Central memory CD8-positive, alpha-beta T cell (primary cell): ENCODE measurements at regions not wholly inside any gene's neighbourhood (a gene's known extent, or its start where the extent isn't known, plus 50 kb on each side); places are given as distances from the start of the nearest gene placed in this dataset.
"Not testable (repeated sequence)": the region's sequence is repeated elsewhere in the genome, so short reads cannot be mapped to it uniquely, and the experiment has no call there.

Source experiments
- ATAC-seq: fragments of 150-1000 bp; cut with Tn5 transposase; replicated peaks from 2 replicates; pipeline ENCODE4 v1.10.0; 2022; ENCODE audit warnings: mild to moderate bottlenecking, moderate FRiP score, moderate number of reproducible peaks; ENCODE audit not compliant: poor library complexity, severe bottlenecking; ENCODE audit errors: extremely low read depth
- DNase-seq, 2 donors: peaks; one replicate each; pipeline ENCODE4 v3.0.0; 2021; ENCODE audit warnings: low spot score in 2 of 2
- H3K27ac Mint-ChIP-seq: one replicate; pipeline ENCODE4 v1.8.0; 2022; ENCODE audit warnings: low read depth, mild to moderate bottlenecking, moderate library complexity, mixed read lengths
- H3K27me3 Mint-ChIP-seq: one replicate; pipeline ENCODE4 v1.8.0; 2022; ENCODE audit warnings: mixed read lengths
- H3K36me3 Mint-ChIP-seq: one replicate; pipeline ENCODE4 v1.8.0; 2022; ENCODE audit warnings: mild to moderate bottlenecking, moderate library complexity, mixed read lengths; ENCODE audit not compliant: insufficient read depth
- H3K4me1 Mint-ChIP-seq: one replicate; pipeline ENCODE4 v1.8.0; 2022; ENCODE audit warnings: mixed read lengths
- H3K4me3 Mint-ChIP-seq: one replicate; pipeline ENCODE4 v1.8.0; 2022; ENCODE audit warnings: mild to moderate bottlenecking, moderate library complexity, mixed read lengths
- H3K9me3 Mint-ChIP-seq: one replicate; pipeline ENCODE4 v1.8.0; 2022; ENCODE audit warnings: mixed read lengths

- H3K4me1 Mint-ChIP-seq, DNase-seq, H3K4me3 Mint-ChIP-seq, H3K36me3 Mint-ChIP-seq, H3K27ac Mint-ChIP-seq, ATAC-seq: not testable (repeated sequence)
- Mint-ChIP-seq H3K27me3 (peaks cover 12% of the 10 kb centered on the region), H3K9me3 (peaks cover 13% of the 10 kb centered on the region)
Measured at GRCh38 chr18:56482813-56483212, 155.6 kb downstream of the TXNL1 start.

- H3K4me1 Mint-ChIP-seq: no peaks in the 10 kb centered on the region
- ATAC-seq: no peak
- no peak overlapping the region for H3K4me3 Mint-ChIP-seq
- H3K27ac Mint-ChIP-seq: no peak overlapping the region
- peaks cover 9% of the 10 kb centered on the region for H3K9me3 Mint-ChIP-seq
- peaks cover 4% of the 10 kb centered on the region for H3K27me3 Mint-ChIP-seq
- H3K36me3 Mint-ChIP-seq: no peaks in the 10 kb centered on the region
- no peak for DNase-seq
Measured at GRCh38 chr18:56481751-56482150, 156.6 kb downstream of the TXNL1 start.

GRCh38 chr18:56479841-56480240 is 158.6 kb downstream of the TXNL1 start:
- Mint-ChIP-seq H3K27ac (no peak overlapping the region), H3K36me3 (no peaks in the 10 kb centered on the region), H3K9me3 (peaks cover 3% of the 10 kb centered on the region), H3K27me3 (no peaks in the 10 kb centered on the region), H3K4me3 (no peak overlapping the region), H3K4me1 (no peaks in the 10 kb centered on the region)
- ATAC-seq (no peak), DNase-seq (no peak)

GRCh38 chr18:56475250-56475649 is 163.1 kb downstream of the TXNL1 start:
- DNase-seq (no peak), ATAC-seq (no peak)
- no peak overlapping the region for H3K27ac Mint-ChIP-seq
- no peaks in the 10 kb centered on the region for H3K27me3 Mint-ChIP-seq
- H3K36me3 Mint-ChIP-seq: no peaks in the 10 kb centered on the region
- peaks cover 6% of the 10 kb centered on the region for H3K9me3 Mint-ChIP-seq
- H3K4me3 Mint-ChIP-seq: no peak overlapping the region
- H3K4me1 Mint-ChIP-seq: no peaks in the 10 kb centered on the region

- no peaks in the 10 kb centered on the region for H3K4me1 Mint-ChIP-seq
- ATAC-seq (no peak), DNase-seq (no peak)
- H3K36me3 Mint-ChIP-seq: no peaks in the 10 kb centered on the region
- H3K9me3 Mint-ChIP-seq: peaks cover 6% of the 10 kb centered on the region
- no peaks in the 10 kb centered on the region for H3K27me3 Mint-ChIP-seq
- H3K27ac Mint-ChIP-seq: no peak overlapping the region
- no peak overlapping the region for H3K4me3 Mint-ChIP-seq
Measured at GRCh38 chr18:56473400-56474024, 164.9 kb downstream of the TXNL1 start.

- ATAC-seq (no peak), DNase-seq (no peak)
- Mint-ChIP-seq H3K27me3 (no peaks in the 10 kb centered on the region), H3K4me1 (no peaks in the 10 kb centered on the region), H3K27ac (no peak overlapping the region), H3K4me3 (no peak overlapping the region), H3K9me3 (peaks cover 6% of the 10 kb centered on the region), H3K36me3 (no peaks in the 10 kb centered on the region)
Measured at GRCh38 chr18:56470406-56471351, 167.7 kb downstream of the TXNL1 start.

GRCh38 chr18:56469582-56469981 is 168.8 kb downstream of the TXNL1 start:
- no peaks in the 10 kb centered on the region for H3K27me3 Mint-ChIP-seq
- H3K9me3 Mint-ChIP-seq: peaks cover 11% of the 10 kb centered on the region
- no peaks in the 10 kb centered on the region for H3K4me1 Mint-ChIP-seq
- no peaks in the 10 kb centered on the region for H3K36me3 Mint-ChIP-seq
- no peak overlapping the region for H3K4me3 Mint-ChIP-seq
- no peak overlapping the region for H3K27ac Mint-ChIP-seq
- DNase-seq: no peak
- ATAC-seq: no peak

GRCh38 chr18:56468396-56468795 is 170.0 kb downstream of the TXNL1 start:
- no peak for ATAC-seq
- Mint-ChIP-seq H3K27ac (no peak overlapping the region), H3K4me3 (no peak overlapping the region), H3K9me3 (peaks cover 11% of the 10 kb centered on the region), H3K36me3 (no peaks in the 10 kb centered on the region), H3K4me1 (no peaks in the 10 kb centered on the region), H3K27me3 (no peaks in the 10 kb centered on the region)
- DNase-seq: no peak

- Mint-ChIP-seq H3K4me3 (no peak overlapping the region), H3K36me3 (no peaks in the 10 kb centered on the region), H3K4me1 (no peaks in the 10 kb centered on the region), H3K27me3 (no peaks in the 10 kb centered on the region), H3K27ac (no peak overlapping the region), H3K9me3 (peaks cover 5% of the 10 kb centered on the region)
- ATAC-seq (no peak), DNase-seq (no peak)
Measured at GRCh38 chr18:56462276-56462675, 176.1 kb downstream of the TXNL1 start.

GRCh38 chr18:56461151-56461550 is 177.2 kb downstream of the TXNL1 start:
- no peaks in the 10 kb centered on the region for H3K4me1 Mint-ChIP-seq
- H3K4me3 Mint-ChIP-seq: no peak overlapping the region
- no peaks in the 10 kb centered on the region for H3K27me3 Mint-ChIP-seq
- no peak for DNase-seq
- no peak for ATAC-seq
- H3K9me3 Mint-ChIP-seq: peaks cover 5% of the 10 kb centered on the region
- H3K36me3 Mint-ChIP-seq: no peaks in the 10 kb centered on the region
- H3K27ac Mint-ChIP-seq: no peak overlapping the region

- peaks cover 5% of the 10 kb centered on the region for H3K9me3 Mint-ChIP-seq
- ATAC-seq (no peak), DNase-seq (no peak)
- no peaks in the 10 kb centered on the region for H3K36me3 Mint-ChIP-seq
- H3K27ac Mint-ChIP-seq: no peak overlapping the region
- H3K4me3 Mint-ChIP-seq: no peak overlapping the region
- no peaks in the 10 kb centered on the region for H3K27me3 Mint-ChIP-seq
- H3K4me1 Mint-ChIP-seq: no peaks in the 10 kb centered on the region
Measured at GRCh38 chr18:56460581-56460980, 177.8 kb downstream of the TXNL1 start.

GRCh38 chr18:56458770-56459712 is 179.4 kb downstream of the TXNL1 start:
- no peak overlapping the region for H3K27ac Mint-ChIP-seq
- H3K4me1 Mint-ChIP-seq: no peaks in the 10 kb centered on the region
- ATAC-seq (no peak), DNase-seq (no peak)
- H3K27me3 Mint-ChIP-seq: no peaks in the 10 kb centered on the region
- H3K4me3 Mint-ChIP-seq: no peak overlapping the region
- H3K36me3 Mint-ChIP-seq: no peaks in the 10 kb centered on the region
- peaks cover 6% of the 10 kb centered on the region for H3K9me3 Mint-ChIP-seq
